ENCODE measurements at regions not wholly inside any gene's neighbourhood (a gene's known extent, or its start where the extent isn't known, plus 50 kb on each side); places are given as distances from the start of the nearest gene placed in this dataset.

DNA sequence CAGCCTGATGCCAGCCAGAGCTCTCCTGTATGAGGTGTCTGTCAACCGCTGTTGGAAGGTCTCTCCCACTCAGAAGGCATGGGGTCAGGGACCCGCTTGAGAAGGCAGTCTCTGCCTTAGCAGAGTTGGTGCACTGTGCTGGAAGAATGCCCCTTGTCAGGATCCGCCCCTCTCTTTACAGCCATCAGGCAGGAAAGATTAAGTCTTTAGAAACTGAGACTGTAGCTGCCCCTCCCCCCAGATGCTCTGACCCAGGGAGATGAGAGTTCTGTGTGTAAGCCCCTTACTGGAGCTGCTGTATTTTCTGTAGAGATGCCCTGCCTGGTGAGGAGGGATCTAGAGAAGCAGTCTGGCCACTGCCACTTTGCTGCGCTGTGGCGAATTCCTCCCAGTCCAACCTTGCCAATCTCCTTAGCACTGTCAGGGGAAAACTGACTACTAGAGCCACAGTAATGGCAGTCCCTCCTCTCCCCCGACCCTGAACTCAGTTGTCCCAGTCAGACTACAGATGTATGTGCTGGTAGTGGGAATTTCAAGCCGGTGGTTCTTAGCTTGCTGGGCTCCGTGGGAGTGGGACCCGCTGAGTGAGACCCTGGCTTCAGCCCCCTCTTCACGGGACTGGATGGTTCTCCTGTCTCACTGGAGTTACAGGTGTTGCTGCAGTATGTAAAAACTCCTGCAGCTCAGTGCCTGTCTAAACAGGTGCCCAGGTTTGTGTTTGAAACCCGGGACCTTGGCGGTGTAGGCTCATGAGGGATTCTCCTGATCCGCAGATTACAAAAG is 285.5 kb upstream of the ZWINT start:
- Histone ChIP-seq H3K36me3 (ENCODE audit: insufficient read depth, low read length) (no peaks in the 10 kb centered on the region), H3K9me3 (ENCODE audit: control insufficient read depth, insufficient read depth, low read length) (no peaks in the 10 kb centered on the region), H3K9ac (ENCODE audit: low read depth, low read length) (no peak overlapping the region), H3K4me1 (ENCODE audit: insufficient read depth, low read length) (no peaks in the 10 kb centered on the region)

DNA sequence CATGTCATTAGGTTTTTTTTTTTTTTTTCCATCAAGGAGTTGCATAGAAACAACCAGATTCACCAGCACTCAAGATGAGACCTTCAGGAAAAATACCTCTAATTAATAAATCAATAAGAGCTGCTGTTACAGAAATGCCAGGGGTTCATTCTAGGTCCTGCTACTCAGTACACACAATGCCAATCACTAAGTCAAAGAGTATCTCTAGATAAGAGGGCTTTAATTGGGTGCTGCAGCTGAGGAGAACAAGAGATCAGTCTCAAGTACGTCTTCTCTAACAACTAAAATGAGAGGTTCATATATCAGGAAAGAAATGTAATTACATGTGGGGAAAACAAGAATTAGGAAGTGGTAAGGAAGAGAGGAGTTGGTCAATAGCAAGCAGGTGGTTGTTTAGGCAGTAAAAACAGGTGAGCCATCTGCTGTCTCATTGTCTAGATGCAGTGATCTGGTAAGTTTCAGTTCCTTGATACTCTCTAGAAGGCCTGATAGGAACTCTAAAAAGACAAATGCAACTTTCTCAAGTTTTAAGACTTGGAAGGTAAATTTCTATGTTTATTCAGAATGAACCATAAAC is 272.9 kb upstream of the ZWINT start:
- Histone ChIP-seq H3K9me3 (ENCODE audit: control insufficient read depth, insufficient read depth, low read length) (no peaks in the 10 kb centered on the region), H3K36me3 (ENCODE audit: insufficient read depth, low read length) (no peaks in the 10 kb centered on the region), H3K9ac (ENCODE audit: low read depth, low read length) (no peak overlapping the region), H3K4me1 (ENCODE audit: insufficient read depth, low read length) (no peaks in the 10 kb centered on the region)

- Histone ChIP-seq H3K36me3 (ENCODE audit: insufficient read depth, low read length) (no peaks in the 10 kb centered on the region), H3K9me3 (ENCODE audit: control insufficient read depth, insufficient read depth, low read length) (no peaks in the 10 kb centered on the region), H3K9ac (ENCODE audit: low read depth, low read length) (no peak overlapping the region), H3K4me1 (ENCODE audit: insufficient read depth, low read length) (no peaks in the 10 kb centered on the region)
Observed at GRCh38 chr10:56632537-56632936, 271.5 kb upstream of the ZWINT start.

GRCh38 chr10:56624082-56624481 is 263.0 kb upstream of the ZWINT start:
- Histone ChIP-seq H3K9ac (ENCODE audit: low read depth, low read length) (no peak overlapping the region), H3K36me3 (ENCODE audit: insufficient read depth, low read length) (no peaks in the 10 kb centered on the region), H3K9me3 (ENCODE audit: control insufficient read depth, insufficient read depth, low read length) (no peaks in the 10 kb centered on the region), H3K4me1 (ENCODE audit: insufficient read depth, low read length) (no peaks in the 10 kb centered on the region)

DNA sequence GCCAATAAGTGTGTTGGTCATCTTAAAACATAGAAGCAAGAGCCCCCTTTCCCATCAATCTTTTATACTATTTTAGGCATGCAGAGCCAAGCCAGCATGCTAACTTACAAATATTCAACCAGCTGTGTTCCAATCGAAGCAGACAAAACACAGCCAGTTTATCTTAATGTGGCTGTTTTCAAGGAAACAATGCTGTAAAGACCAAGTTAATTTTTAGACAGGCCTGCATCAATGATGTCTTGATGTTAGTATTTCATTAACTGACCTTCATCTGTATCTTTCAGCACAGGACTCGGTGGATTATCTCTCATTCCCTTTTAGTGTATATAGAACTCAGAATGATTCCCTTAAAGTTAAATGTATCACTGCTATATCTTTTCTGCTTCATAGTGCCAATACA is 262.0 kb upstream of the ZWINT start:
- Histone ChIP-seq H3K4me1 (ENCODE audit: insufficient read depth, low read length) (no peaks in the 10 kb centered on the region), H3K9ac (ENCODE audit: low read depth, low read length) (no peak overlapping the region), H3K36me3 (ENCODE audit: insufficient read depth, low read length) (no peaks in the 10 kb centered on the region), H3K9me3 (ENCODE audit: control insufficient read depth, insufficient read depth, low read length) (no peaks in the 10 kb centered on the region)

DNA sequence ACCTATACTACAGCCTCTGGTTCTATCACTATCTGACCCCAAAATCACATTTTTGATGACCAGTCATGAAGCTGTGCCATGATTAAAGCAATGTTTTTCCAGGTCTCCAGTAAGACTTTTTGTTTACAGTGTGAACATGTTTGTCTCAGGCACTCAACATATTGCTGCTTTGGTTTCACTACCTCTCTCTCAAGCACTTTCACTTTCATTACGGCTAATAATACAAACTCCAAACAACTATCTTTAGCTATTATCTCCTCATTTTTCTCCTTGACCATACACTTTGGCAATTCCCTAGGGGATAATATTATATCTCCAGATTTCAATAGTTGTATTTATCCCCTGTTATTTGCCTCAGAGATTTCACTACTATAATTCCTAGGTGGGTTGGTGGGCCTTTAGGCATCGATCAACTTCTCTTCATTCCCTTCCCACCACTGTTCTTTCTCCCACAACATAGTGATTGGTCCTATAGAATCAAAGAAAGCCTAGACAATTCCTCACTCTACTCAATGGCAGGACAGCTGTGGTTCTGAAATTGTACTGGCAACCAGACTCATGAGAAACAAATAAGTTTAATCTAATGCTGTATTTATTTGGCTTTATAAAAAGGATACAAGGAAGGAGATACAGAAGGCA is 261.4 kb upstream of the ZWINT start:
- no peaks in the 10 kb centered on the region for H3K9me3 ChIP-seq (ENCODE audit: control insufficient read depth, insufficient read depth, low read length)
- no peaks in the 10 kb centered on the region for H3K36me3 ChIP-seq (ENCODE audit: insufficient read depth, low read length)
- no peak overlapping the region for H3K9ac ChIP-seq (ENCODE audit: low read depth, low read length)
- H3K4me1 ChIP-seq (ENCODE audit: insufficient read depth, low read length), result no peaks in the 10 kb centered on the region

GRCh38 chr10:56606202-56606601 is 245.1 kb upstream of the ZWINT start:
- H3K9me3 ChIP-seq (ENCODE audit: control insufficient read depth, insufficient read depth, low read length), result no peaks in the 10 kb centered on the region
- no peaks in the 10 kb centered on the region for H3K36me3 ChIP-seq (ENCODE audit: insufficient read depth, low read length)
- H3K9ac ChIP-seq (ENCODE audit: low read depth, low read length), result no peak overlapping the region
- no peaks in the 10 kb centered on the region for H3K4me1 ChIP-seq (ENCODE audit: insufficient read depth, low read length)

- Histone ChIP-seq H3K36me3 (ENCODE audit: insufficient read depth, low read length) (no peaks in the 10 kb centered on the region), H3K9ac (ENCODE audit: low read depth, low read length) (no peak overlapping the region), H3K4me1 (ENCODE audit: insufficient read depth, low read length) (no peaks in the 10 kb centered on the region), H3K9me3 (ENCODE audit: control insufficient read depth, insufficient read depth, low read length) (no peaks in the 10 kb centered on the region)
Observed at GRCh38 chr10:56605051-56605450, 244.0 kb upstream of the ZWINT start.

GRCh38 chr10:56604624-56605023 is 243.6 kb upstream of the ZWINT start:
- Histone ChIP-seq H3K9ac (ENCODE audit: low read depth, low read length) (no peak overlapping the region), H3K36me3 (ENCODE audit: insufficient read depth, low read length) (no peaks in the 10 kb centered on the region)

DNA sequence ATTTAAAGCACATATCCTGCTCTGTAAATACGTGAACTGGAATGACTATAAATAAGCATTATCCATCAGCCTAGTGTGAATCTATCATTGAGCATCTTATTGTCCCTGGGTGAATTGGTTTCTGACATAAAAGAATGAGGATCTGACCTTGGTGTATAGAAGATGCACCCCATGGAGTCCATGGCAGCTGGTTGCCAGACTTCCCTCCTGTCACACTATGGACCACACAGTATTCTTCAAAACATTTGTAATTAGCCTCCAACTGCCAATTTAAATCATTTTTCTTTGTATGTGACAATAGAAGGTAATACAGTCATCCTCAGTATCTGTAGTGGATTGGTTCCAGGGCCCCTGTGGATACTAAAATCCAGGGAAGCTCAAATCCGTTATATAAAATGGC is 238.1 kb upstream of the ZWINT start:
- Histone ChIP-seq H3K9ac (ENCODE audit: low read depth, low read length) (no peak overlapping the region), H3K9me3 (ENCODE audit: control insufficient read depth, insufficient read depth, low read length) (no peaks in the 10 kb centered on the region), H3K36me3 (ENCODE audit: insufficient read depth, low read length) (no peaks in the 10 kb centered on the region), H3K4me1 (ENCODE audit: insufficient read depth, low read length) (no peaks in the 10 kb centered on the region)

More at GRCh38 chr10:56604624-56605023, 243.6 kb upstream of the ZWINT start:
- Histone ChIP-seq H3K4me1 (ENCODE audit: insufficient read depth, low read length) (no peaks in the 10 kb centered on the region), H3K9me3 (ENCODE audit: control insufficient read depth, insufficient read depth, low read length) (no peaks in the 10 kb centered on the region)

- no peak overlapping the region for H3K9ac ChIP-seq (ENCODE audit: low read depth, low read length)
- no peaks in the 10 kb centered on the region for H3K4me1 ChIP-seq (ENCODE audit: insufficient read depth, low read length)
- no peaks in the 10 kb centered on the region for H3K36me3 ChIP-seq (ENCODE audit: insufficient read depth, low read length)
Observed at GRCh38 chr10:56596257-56596656, 235.2 kb upstream of the ZWINT start.

GRCh38 chr10:56593120-56593519 is 232.1 kb upstream of the ZWINT start:
- Histone ChIP-seq H3K36me3 (ENCODE audit: insufficient read depth, low read length) (no peaks in the 10 kb centered on the region), H3K9me3 (ENCODE audit: control insufficient read depth, insufficient read depth, low read length) (0 out of 2 replicates have a peak, but pooled peaks cover 4% of the 10 kb centered on the region), H3K4me1 (ENCODE audit: insufficient read depth, low read length) (no peaks in the 10 kb centered on the region), H3K9ac (ENCODE audit: low read depth, low read length) (no peak overlapping the region)

More at GRCh38 chr10:56596257-56596656, 235.2 kb upstream of the ZWINT start:
- no peaks in the 10 kb centered on the region for H3K9me3 ChIP-seq (ENCODE audit: control insufficient read depth, insufficient read depth, low read length)

DNA sequence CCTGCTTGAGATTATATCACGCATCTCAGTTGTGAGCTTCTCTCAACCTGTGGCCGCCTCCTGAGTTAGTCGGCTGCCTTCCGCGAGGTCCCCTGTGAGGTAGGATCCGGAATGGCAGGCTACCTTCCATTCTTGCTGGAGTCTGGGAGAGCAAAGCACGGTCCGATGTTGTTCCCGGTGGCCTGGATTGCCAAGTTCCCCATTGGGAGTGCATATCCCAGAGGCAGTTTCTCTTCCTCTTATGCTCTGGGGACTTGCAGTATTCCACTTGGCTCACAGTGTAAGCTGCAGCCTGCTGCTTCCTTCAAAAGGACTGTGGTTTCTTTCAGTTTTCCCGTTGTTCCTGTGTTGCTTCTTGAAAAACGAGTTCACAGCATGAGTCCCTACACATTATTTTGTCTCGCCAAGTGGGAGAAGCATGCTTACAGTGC is 225.4 kb upstream of the ZWINT start:
- no peak overlapping the region for H3K9ac ChIP-seq (ENCODE audit: low read depth, low read length)
- no peaks in the 10 kb centered on the region for H3K36me3 ChIP-seq (ENCODE audit: insufficient read depth, low read length)
- 0 out of 2 replicates have a peak, but pooled peaks cover 4% of the 10 kb centered on the region for H3K9me3 ChIP-seq (ENCODE audit: control insufficient read depth, insufficient read depth, low read length)

GRCh38 chr10:56585447-56586171 is 224.6 kb upstream of the ZWINT start:
- H3K4me1 ChIP-seq (ENCODE audit: insufficient read depth, low read length), result no peaks in the 10 kb centered on the region
- H3K36me3 ChIP-seq (ENCODE audit: insufficient read depth, low read length), result no peaks in the 10 kb centered on the region
- no peak overlapping the region for H3K9ac ChIP-seq (ENCODE audit: low read depth, low read length)
- 0 out of 2 replicates have a peak, but pooled peaks cover 4% of the 10 kb centered on the region for H3K9me3 ChIP-seq (ENCODE audit: control insufficient read depth, insufficient read depth, low read length)

More for the DNA sequence above, 225.4 kb upstream of the ZWINT start:
- H3K4me1 ChIP-seq (ENCODE audit: insufficient read depth, low read length), result no peaks in the 10 kb centered on the region
